ENCODE measurements at regions not wholly inside any gene's neighbourhood (a gene's known extent, or its start where the extent isn't known, plus 50 kb on each side); places are given as distances from the start of the nearest gene placed in this dataset.
"Not testable (repeated sequence)": the region's sequence is repeated elsewhere in the genome, so short reads cannot be mapped to it uniquely, and the experiment has no call there.

- no peak for DNase-seq
Measured at GRCh38 chr1:233477359-233477758, 136.5 kb upstream of the KCNK1 start.

- no peak for DNase-seq
Measured at GRCh38 chr1:233478611-233479010, 135.3 kb upstream of the KCNK1 start.

- no peak for DNase-seq
Measured at GRCh38 chr1:233479110-233479890, 134.6 kb upstream of the KCNK1 start.

- DNase-seq = no peak
Measured at GRCh38 chr1:233480198-233480597, 133.7 kb upstream of the KCNK1 start.

GRCh38 chr1:233482388-233482787, 131.5 kb upstream of the KCNK1 start:
- DNase-seq = no peak

GRCh38 chr1:233485385-233485784, 128.5 kb upstream of the KCNK1 start:
- DNase-seq = no peak

- no peak for DNase-seq
Measured at GRCh38 chr1:233485809-233486398, 128.0 kb upstream of the KCNK1 start.

- DNase-seq = no peak
Measured at GRCh38 chr1:233487408-233487807, 126.5 kb upstream of the KCNK1 start.

GRCh38 chr1:233489411-233489810, 124.5 kb upstream of the KCNK1 start:
- DNase-seq = no peak

GRCh38 chr1:233490488-233490887, 123.4 kb upstream of the KCNK1 start:
- peak; percentile 1 for DNase-seq

GRCh38 chr1:233491953-233492620, 121.8 kb upstream of the KCNK1 start:
- DNase-seq = no peak

GRCh38 chr1:233496993-233497392, 116.9 kb upstream of the KCNK1 start:
- no peak for DNase-seq

- DNase-seq = no peak
Measured at GRCh38 chr1:233497679-233498078, 116.2 kb upstream of the KCNK1 start.

GRCh38 chr1:233500106-233500505, 113.8 kb upstream of the KCNK1 start:
- no peak for DNase-seq

GRCh38 chr1:233503366-233503954, 110.4 kb upstream of the KCNK1 start:
- no peak for DNase-seq

- DNase-seq = no peak
Measured at GRCh38 chr1:233505130-233505529, 108.8 kb upstream of the KCNK1 start.

- DNase-seq = not testable (repeated sequence)
Measured at GRCh38 chr1:233505889-233506288, 108.0 kb upstream of the KCNK1 start.

- DNase-seq = no peak
Measured at GRCh38 chr1:233509526-233509925, 104.4 kb upstream of the KCNK1 start.

GRCh38 chr1:233512538-233512937, 101.4 kb upstream of the KCNK1 start:
- no peak for DNase-seq

GRCh38 chr1:233513431-233513830, 100.5 kb upstream of the KCNK1 start:
- DNase-seq = no peak

GRCh38 chr1:233514946-233515391, 98.9 kb upstream of the KCNK1 start:
- DNase-seq = no peak

GRCh38 chr1:233516732-233517131, 97.2 kb upstream of the KCNK1 start:
- no peak for DNase-seq

GRCh38 chr1:233518344-233518743, 95.6 kb upstream of the KCNK1 start:
- DNase-seq = no peak
